Mononuclear cell (primary cell): ENCODE measurements at regions not wholly inside any gene's neighbourhood (a gene's known extent, or its start where the extent isn't known, plus 50 kb on each side); places are given as distances from the start of the nearest gene placed in this dataset.
"Not testable (repeated sequence)": the region's sequence is repeated elsewhere in the genome, so short reads cannot be mapped to it uniquely, and the experiment has no call there.

ENCODE experiments used
- H3K27me3 ChIP-seq: 2 replicates; pipeline ENCODE4 v1.6.0; 2011; ENCODE audit warnings: low read length, control low read depth; ENCODE audit not compliant: insufficient read depth
- H3K4me1 ChIP-seq: 2 replicates; pipeline ENCODE4 v1.5.1; 2011; ENCODE audit warnings: mild to moderate bottlenecking, low read length, control low read depth; ENCODE audit not compliant: insufficient read depth
- H3K4me3 ChIP-seq: 2 replicates; pipeline ENCODE4 v1.5.1; 2011; ENCODE audit warnings: mild to moderate bottlenecking, low read length, moderate library complexity
- H3K9me3 ChIP-seq: 2 replicates; pipeline ENCODE4 v1.5.1; 2011; ENCODE audit warnings: low read depth, mild to moderate bottlenecking, control low read depth, low read length

DNA sequence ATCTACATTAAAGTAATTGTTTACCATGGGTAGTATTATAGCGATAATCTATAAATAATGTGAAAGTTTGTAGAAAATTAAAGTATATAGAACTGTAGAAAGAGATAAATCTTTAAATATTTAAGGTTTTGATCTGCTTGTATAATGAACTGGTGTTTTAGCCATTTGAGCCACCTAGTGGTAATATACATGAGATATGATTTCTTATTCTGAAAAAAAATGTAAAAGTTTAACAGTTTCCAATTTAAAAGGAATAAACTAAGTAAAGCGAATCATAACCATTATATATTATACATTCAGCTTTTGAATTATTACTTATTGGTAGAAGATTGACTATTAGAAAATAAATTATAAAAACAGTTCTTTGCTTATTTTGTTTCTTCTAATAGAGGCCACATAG, 91.2 kb downstream of the OTUD1 start:
- H3K27me3 ChIP-seq = no peaks in the 10 kb centered on the region
- peaks cover 17% of the 10 kb centered on the region for H3K4me1 ChIP-seq
- H3K9me3 ChIP-seq = no peaks in the 10 kb centered on the region
- H3K4me3 ChIP-seq = no peak overlapping the region

DNA sequence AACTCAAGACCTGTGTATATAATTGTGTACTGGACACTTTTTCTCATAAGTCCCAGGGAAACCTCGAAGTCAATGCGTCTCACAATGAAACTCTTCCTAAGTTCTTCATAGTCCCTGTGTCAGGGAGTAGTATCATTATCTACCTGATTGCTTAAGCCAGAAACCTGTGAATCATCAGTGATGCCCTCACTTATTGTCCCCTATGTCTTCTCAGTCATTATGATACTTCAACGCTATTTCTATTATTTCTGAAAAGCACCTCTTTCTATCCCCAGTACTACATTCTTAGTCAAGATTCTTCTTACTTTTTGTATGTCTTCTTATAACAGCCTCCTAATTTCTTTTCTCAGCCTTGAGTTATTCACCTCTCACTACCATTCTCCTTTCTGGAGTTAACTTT, 94.3 kb downstream of the OTUD1 start:
- H3K4me3 ChIP-seq = no peak overlapping the region
- no peaks in the 10 kb centered on the region for H3K27me3 ChIP-seq
- no peaks in the 10 kb centered on the region for H3K9me3 ChIP-seq
- peaks cover 23% of the 10 kb centered on the region for H3K4me1 ChIP-seq

DNA sequence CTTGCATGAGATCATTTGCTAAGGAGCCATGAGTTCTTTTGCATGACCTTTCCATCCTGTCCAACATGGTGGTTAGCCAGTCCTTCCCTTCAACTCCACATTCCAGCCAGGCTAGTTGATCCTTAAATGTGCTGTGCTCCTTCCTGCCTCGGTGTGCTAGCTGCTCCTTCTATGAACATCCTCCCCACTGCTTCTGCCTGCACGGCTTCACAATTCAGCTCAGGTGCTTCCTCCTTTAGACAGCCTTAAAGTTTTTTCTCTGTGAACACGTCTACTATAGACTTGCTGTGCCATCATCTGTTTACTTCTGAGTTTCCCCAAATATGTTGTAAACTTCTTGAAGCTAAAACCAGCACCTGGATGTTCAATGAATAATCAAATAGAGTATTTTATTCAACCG, 95.5 kb downstream of the OTUD1 start:
- H3K4me3 ChIP-seq = no peak overlapping the region
- peaks cover 26% of the 10 kb centered on the region for H3K4me1 ChIP-seq
- no peaks in the 10 kb centered on the region for H3K27me3 ChIP-seq
- no peaks in the 10 kb centered on the region for H3K9me3 ChIP-seq

DNA sequence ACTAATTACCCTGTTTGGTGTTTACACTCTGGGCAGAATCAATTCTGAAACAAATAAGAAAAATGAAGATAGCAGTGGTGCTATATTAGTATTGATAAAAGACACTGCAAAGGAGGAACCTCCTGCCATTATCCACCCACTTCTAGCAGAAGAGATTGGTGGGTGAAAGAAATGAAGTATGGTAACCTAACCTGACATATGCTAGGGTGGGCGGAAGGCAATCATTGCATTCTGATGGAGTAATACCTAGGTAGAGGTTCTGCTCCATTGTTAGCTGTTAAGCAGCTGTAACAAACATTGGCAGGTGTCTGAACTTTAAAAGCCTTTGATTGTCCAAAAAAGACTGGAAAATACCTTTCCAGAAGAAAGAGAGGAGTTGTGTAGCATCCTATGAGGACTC, 95.9 kb downstream of the OTUD1 start:
- Histone ChIP-seq H3K27me3 (no peaks in the 10 kb centered on the region), H3K4me1 (peaks cover 30% of the 10 kb centered on the region), H3K4me3 (no peak overlapping the region)

DNA sequence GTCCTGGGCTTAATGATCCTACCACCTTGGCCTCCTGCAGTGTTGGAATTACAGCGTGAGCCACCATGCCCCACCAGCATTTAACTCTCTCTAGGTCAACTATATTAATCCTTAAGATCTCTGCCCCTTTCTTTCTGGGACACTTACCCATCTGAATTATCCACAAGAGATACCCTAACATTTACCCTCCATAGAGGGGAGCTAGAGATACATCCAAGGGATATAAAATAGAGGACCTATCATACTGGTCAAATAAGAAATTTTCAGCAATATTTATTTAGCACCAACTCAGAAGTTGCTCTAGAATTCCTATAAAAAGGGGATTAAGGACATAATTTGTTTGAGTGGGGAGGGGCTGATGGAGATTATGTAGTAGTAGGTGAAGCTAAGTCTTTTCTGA, 96.5 kb downstream of the OTUD1 start:
- H3K4me1 ChIP-seq = peaks cover 36% of the 10 kb centered on the region
- H3K27me3 ChIP-seq = no peaks in the 10 kb centered on the region
- no peaks in the 10 kb centered on the region for H3K9me3 ChIP-seq
- H3K4me3 ChIP-seq = no peak overlapping the region

More for the DNA sequence above, 95.9 kb downstream of the OTUD1 start:
- no peaks in the 10 kb centered on the region for H3K9me3 ChIP-seq

- H3K27me3 ChIP-seq = no peaks in the 10 kb centered on the region
- H3K4me3 ChIP-seq = no peak overlapping the region
- no peaks in the 10 kb centered on the region for H3K9me3 ChIP-seq
- H3K4me1 ChIP-seq = peaks cover 54% of the 10 kb centered on the region
Observed at GRCh38 chr10:23538968-23539367, 100.1 kb downstream of the OTUD1 start.

DNA sequence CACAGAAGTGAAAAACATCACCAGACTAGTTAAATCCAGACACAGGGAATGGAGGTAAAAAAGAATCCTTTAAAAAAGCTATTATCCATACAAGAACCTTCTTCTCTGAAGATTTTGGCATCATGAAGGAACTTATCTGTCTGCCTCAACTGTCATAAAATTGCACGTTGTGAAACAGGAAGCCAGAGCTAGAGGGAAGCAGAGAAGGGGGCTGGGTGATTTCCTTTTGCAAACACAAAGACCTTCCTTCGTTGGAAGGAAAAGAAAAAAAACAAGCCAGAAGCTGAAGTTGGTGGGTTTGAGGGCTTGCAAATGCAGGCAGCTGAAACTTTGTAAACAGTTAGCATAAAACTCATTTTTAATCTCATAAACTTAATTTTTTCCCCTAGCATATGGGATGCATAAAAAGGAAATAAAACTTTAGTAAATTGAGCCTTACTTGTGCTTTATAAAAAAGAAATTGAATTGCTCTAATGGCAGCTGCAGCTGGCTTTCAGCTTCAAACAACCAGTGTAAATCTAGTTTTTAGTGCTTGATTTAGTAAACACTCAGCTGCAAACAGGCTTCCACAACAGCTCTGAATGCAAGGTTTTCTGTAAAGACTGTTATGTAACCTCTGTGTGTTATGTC, 101.6 kb downstream of the OTUD1 start:
- Histone ChIP-seq H3K9me3 (no peaks in the 10 kb centered on the region), H3K4me1 (peaks cover 49% of the 10 kb centered on the region), H3K4me3 (no peak overlapping the region), H3K27me3 (no peaks in the 10 kb centered on the region)

DNA sequence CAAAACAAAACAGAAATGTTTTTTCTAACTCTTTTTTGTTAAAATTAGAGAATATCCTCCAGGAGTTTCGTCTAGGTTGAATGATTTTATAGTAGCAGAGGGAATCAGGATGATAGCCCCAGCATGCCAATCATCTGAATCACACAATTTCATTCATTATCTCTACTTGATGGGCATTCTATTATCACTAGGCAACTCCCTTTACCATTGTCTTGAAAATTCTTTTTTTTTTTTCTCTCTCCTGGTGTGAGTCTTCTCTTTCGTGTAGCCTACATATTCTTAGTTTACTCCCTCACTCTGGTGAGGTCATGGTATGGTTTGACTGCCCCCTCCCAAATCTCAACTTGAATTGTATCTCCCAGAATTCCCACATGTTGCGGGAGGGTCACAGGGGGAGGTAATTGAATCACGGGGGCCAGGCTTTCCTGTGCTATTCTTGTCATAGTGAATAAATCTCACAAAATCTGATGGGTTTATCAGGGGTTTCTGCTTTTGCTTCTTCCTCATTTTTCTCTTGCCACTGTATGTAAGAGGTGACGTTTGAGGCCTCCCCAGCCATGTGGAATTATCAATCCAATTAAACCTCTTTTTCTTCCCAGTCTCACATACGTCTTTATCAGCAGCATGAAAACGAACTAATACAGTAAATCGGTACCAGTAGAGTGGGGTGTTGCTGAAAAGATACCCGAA, 105.0 kb downstream of the OTUD1 start:
- Histone ChIP-seq H3K9me3 (no peaks in the 10 kb centered on the region), H3K4me1 (peaks cover 43% of the 10 kb centered on the region), H3K4me3 (no peak overlapping the region), H3K27me3 (no peaks in the 10 kb centered on the region)

GRCh38 chr10:23545866-23546265, 107.0 kb downstream of the OTUD1 start:
- not testable (repeated sequence) for H3K4me3 ChIP-seq, H3K27me3 ChIP-seq, H3K9me3 ChIP-seq
- H3K4me1 ChIP-seq = peaks cover 26% of the 10 kb centered on the region

DNA sequence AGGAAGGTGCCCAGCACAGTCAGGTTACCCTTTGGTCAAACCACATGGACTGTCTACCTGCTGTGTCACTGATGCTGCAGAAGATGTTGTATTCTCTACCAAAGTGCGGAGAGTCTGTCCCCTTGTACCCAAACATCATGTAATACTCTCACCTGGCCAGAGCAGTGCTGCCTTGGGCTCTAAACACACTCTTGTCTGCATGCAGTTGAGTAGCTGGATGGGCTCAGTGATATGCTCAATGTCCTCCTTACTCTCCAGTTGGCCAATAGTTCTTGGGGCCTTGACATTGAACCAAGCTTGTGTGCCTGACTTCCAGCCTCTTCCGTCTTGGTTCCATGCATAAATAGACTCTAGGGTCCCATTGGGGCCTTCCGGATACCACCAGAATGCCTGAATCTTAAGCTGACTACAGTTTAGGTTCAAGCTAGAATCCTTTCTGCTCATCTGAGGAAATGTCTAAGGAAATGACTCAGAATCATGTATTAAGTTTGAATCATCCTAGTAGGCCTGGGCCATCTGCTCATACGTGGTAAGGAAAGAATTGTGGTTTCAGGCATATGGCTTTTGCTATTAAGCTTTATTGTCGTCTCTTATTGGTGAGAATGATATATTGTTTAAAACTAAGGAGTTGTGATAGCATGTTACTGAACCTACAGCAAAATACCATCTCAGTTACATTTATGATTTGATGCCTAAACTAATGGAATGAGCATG, 118.0 kb downstream of the OTUD1 start:
- H3K27me3 ChIP-seq = no peaks in the 10 kb centered on the region
- H3K4me3 ChIP-seq = no peak overlapping the region
- H3K4me1 ChIP-seq = peaks cover 6% of the 10 kb centered on the region
- H3K9me3 ChIP-seq = no peaks in the 10 kb centered on the region

DNA sequence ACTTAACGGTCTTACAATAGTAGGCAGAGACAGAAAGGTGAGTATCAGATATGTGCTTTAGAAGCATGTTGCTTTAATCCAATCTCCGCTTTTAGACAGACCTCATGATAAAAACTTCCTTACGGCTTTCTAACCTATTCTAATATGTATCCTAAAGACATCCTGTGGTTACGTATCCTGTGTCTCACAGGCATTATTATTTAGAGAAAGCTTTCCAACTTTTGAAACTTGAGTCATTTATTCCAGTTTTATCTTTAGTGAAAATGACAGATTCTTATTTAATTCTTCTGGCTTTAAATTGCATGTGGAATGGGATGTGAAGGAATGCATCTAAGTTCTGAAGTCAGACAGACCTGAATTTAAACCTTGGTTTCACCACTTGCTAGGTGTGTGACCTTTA, 118.9 kb downstream of the OTUD1 start:
- Histone ChIP-seq H3K9me3 (no peaks in the 10 kb centered on the region), H3K4me1 (peaks cover 6% of the 10 kb centered on the region), H3K27me3 (no peaks in the 10 kb centered on the region), H3K4me3 (no peak overlapping the region)

- no peaks in the 10 kb centered on the region for H3K9me3 ChIP-seq
- no peaks in the 10 kb centered on the region for H3K27me3 ChIP-seq
- peaks cover 6% of the 10 kb centered on the region for H3K4me1 ChIP-seq
- no peak overlapping the region for H3K4me3 ChIP-seq
Observed at GRCh38 chr10:23558361-23558799, 119.5 kb downstream of the OTUD1 start.

DNA sequence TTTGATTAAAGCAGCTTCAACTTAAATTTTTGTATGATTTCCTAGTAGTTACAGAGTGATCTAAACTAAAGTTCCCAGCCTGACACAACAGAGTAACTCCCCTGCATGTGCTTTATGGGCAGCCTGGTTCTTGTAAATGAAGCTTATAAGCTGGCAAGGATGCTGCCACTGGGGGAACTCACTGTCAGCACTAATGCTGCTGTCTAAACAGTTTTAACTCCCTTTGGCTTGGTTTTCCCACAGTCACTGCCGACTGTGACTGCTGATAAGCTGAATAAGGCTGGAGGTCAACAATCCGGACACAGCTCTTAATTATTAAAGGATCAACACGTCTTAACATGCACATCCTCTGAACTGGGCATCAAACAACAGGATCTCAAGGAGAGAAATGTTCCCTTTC, 130.1 kb downstream of the OTUD1 start:
- no peaks in the 10 kb centered on the region for H3K4me1 ChIP-seq

GRCh38 chr10:23571884-23572283, 133.0 kb downstream of the OTUD1 start:
- H3K9me3 ChIP-seq = peaks cover 19% of the 10 kb centered on the region
- peaks cover 5% of the 10 kb centered on the region for H3K27me3 ChIP-seq
- no peak overlapping the region for H3K4me3 ChIP-seq
- H3K4me1 ChIP-seq = no peaks in the 10 kb centered on the region

More for the DNA sequence above, 130.1 kb downstream of the OTUD1 start:
- H3K4me3 ChIP-seq = no peak overlapping the region
- H3K9me3 ChIP-seq = peaks cover 30% of the 10 kb centered on the region
- peaks cover 5% of the 10 kb centered on the region for H3K27me3 ChIP-seq

DNA sequence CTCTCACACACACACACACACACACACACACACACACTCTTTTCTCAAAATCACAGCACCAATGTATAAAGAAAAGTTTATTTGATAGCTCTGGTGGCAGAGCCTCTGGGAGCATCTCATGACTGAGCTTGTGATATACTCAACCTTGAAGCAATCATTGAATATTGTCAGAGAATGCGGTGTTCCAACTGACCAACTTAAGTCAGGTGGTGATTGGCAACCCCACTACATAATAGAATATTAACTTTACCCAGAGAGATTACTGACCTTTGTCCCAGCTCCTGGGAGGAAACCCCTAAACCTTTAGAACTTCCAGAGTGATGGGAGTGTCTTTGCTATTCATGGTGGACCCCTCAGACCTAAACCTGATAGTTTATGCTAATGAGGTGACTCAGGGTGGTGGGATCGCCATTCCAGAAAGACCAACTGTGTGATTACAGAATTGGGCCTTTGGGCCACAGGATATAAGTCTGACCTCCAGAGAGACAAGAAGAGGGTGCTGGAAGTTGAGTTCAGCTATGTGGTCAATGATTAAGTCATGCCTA, 143.1 kb downstream of the OTUD1 start:
- Histone ChIP-seq H3K27me3 (no peaks in the 10 kb centered on the region), H3K9me3 (no peaks in the 10 kb centered on the region), H3K4me1 (no peaks in the 10 kb centered on the region), H3K4me3 (no peak overlapping the region)
